Thoracic aorta (tissue), 2 donors: ENCODE measurements at regions not wholly inside any gene's neighbourhood (a gene's known extent, or its start where the extent isn't known, plus 50 kb on each side); places are given as distances from the start of the nearest gene placed in this dataset.
"Not testable (repeated sequence)": the region's sequence is repeated elsewhere in the genome, so short reads cannot be mapped to it uniquely, and the experiment has no call there.

ENCODE experiments used
- ATAC-seq: fragments of 150-250 bp; one replicate; pipeline ENCODE4 v1.8.0; 2017; ENCODE audit warnings: low read depth; ENCODE audit not compliant: insufficient number of reproducible peaks, low FRiP score
- DNase-seq: peaks from one replicate; pipeline ENCODE4 v3.0.0-alpha.2; 2020; ENCODE audit warnings: low spot score
- H3K27ac ChIP-seq, 2 donors: fragments of 200-600 bp; sonication (generic); 1 replicate in 1 of 2; 2 replicates in 1 of 2; pipeline ENCODE4 v1.5.1; 2016; ENCODE audit warnings: mild to moderate bottlenecking in 2 of 2, moderate library complexity in 2 of 2
- H3K27me3 ChIP-seq: fragments of 200-600 bp; sonication (generic); replicated peaks from 2 replicates; pipeline ENCODE4 v1.6.0; 2016; ENCODE audit warnings: mild to moderate bottlenecking; ENCODE audit not compliant: insufficient read depth
- H3K36me3 ChIP-seq: fragments of 200-600 bp; sonication (generic); one replicate; pipeline ENCODE4 v1.5.1; 2016
- H3K4me1 ChIP-seq, 2 donors: fragments of 200-600 bp; sonication (generic); 1 replicate in 1 of 2; 2 replicates in 1 of 2; pipeline versions ENCODE4 v1.5.1 to v1.6.0; 2016; ENCODE audit warnings: low read depth in 2 of 2, mild to moderate bottlenecking in 1 of 2; ENCODE audit not compliant: control insufficient read depth in 1 of 2
- H3K4me3 ChIP-seq: fragments of 200-600 bp; sonication (generic); 2 replicates; pipeline ENCODE4 v1.5.1; 2016; ENCODE audit warnings: mild to moderate bottlenecking
- H3K9me3 ChIP-seq: fragments of 200-600 bp; sonication (generic); 2 replicates; pipeline ENCODE4 v1.5.1; 2016
- CTCF ChIP-seq: fragments of 200-600 bp; sonication (generic); IDR thresholded peaks from one replicate; pipeline ENCODE4 v1.5.1; 2019; ENCODE audit warnings: antibody characterized with exemption

GRCh38 chr20:29876911-29877285, 1380.6 kb upstream of the DEFB115 start:
- TF ChIP-seq CTCF, result no peak
- DNase-seq (no peak), ATAC-seq (no peak)
- H3K27ac ChIP-seq, result no peak overlapping the region
- H3K9me3 ChIP-seq, result peaks cover 12% of the 10 kb centered on the region
- no peaks in the 10 kb centered on the region for H3K27me3 ChIP-seq
- H3K4me3 ChIP-seq, result no peak overlapping the region
- no peaks in the 10 kb centered on the region for H3K4me1 ChIP-seq
- no peaks in the 10 kb centered on the region for H3K36me3 ChIP-seq

DNA sequence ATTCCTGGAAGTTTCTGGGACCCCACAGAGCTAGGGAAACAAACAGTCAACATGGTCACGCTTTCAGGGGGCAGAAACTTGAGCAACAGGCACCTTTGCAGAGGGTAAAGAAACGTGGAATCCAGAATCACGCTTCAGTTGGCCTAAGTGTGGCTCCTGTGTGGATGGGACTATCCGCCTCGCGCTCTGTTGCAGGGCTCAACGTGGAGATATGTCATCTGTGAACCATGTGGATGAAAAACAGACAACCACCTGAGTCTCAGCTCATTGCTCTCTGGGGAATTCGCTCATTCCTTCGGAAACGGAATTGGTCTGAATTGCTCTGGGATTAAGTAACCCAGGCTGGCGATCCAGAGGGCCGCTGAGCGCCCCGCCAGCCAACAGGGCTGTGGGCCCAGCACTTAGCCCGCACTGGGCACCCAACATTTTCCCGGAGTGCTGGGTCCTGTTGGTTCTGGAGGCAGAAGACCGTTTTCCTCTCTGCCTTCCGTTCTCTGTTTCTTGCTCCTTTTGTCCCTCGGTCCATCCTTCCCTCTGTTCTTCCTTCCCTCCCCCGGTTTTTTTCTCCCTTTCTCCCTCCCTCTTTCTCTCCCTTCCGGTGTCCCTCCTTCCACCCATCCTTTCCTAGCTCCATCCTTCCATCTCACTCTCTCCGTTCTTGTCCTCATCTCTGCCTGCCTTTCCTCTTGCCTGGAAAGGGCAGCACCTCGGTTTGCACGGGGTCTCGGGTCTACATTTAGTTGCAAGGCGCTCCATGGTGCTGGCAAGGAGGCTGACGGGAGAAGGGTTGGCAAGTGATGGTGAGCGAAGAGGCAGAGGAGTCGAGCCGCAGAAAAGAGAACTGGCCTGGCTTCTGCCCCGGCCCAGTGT, 1379.8 kb upstream of the DEFB115 start:
- H3K27me3 ChIP-seq, DNase-seq, H3K27ac ChIP-seq, ATAC-seq, H3K4me3 ChIP-seq, H3K36me3 ChIP-seq, H3K4me1 ChIP-seq: not testable (repeated sequence)
- H3K9me3 ChIP-seq, result peaks cover 12% of the 10 kb centered on the region

GRCh38 chr20:29878281-29878741, 1379.2 kb upstream of the DEFB115 start:
- DNase-seq (no peak), ATAC-seq (no peak)
- H3K27ac ChIP-seq, result no peak overlapping the region
- no peaks in the 10 kb centered on the region for H3K4me1 ChIP-seq
- no peaks in the 10 kb centered on the region for H3K36me3 ChIP-seq
- H3K9me3 ChIP-seq, result peaks cover 12% of the 10 kb centered on the region
- no peak overlapping the region for H3K4me3 ChIP-seq
- H3K27me3 ChIP-seq, result no peaks in the 10 kb centered on the region
- no peak for TF ChIP-seq CTCF

DNA sequence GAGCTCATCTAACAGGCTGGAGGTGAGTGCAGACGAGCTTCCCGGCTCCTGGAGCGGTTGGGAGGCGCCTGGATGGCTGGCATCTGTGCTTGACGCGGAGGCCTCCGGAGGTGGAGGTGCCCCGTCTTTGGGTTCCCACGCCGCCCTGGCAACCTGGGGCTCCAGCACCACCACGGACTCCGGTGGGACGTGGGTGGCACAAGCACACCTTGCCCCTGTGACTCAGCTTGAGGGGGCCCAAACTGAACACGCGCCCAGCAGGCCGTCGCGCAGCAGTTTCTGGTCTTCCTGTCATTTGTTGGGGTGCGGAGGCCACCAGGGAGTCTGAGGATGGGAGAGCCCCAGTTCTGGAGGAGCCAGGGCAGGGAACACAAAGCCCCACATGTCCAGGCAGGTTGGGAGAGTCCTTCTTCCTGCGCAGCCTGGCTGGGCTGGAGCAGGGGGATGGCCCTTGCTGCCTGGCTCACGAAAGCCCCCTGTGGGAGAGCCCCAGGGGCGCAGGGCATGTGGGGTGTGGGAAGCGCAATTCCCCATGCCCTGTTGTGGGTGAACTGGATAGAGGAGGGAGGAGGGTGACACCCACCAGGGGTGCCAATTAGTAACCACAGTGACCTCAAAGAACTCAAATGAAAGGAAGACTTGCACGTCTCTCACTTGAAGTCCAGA, 1378.6 kb upstream of the DEFB115 start:
- no peaks in the 10 kb centered on the region for H3K4me1 ChIP-seq
- DNase-seq, result no peak

DNA sequence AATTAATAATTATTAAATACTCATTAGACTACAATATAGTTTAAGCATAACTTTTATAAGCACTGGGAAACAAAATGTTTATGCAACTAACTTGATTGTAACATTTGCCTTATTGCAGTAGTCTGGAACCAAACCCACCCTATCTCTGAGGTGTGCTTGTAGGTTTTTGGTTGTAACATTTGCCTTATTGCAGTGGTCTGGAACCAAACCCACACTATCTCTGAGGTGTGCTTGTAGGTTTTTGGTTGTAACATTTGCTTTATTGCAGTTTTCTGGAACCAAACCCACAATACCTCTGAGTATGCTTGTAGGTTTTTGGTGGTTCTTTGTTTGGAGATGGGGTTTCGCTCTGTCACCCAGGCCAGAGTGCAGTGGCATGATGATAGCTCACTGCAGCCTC, 1376.4 kb upstream of the DEFB115 start:
- not testable (repeated sequence) for H3K27me3 ChIP-seq, H3K27ac ChIP-seq, DNase-seq, H3K36me3 ChIP-seq, ATAC-seq, H3K4me3 ChIP-seq, H3K4me1 ChIP-seq, H3K9me3 ChIP-seq

More for the DNA sequence above, 1378.6 kb upstream of the DEFB115 start:
- no peaks in the 10 kb centered on the region for H3K27me3 ChIP-seq
- H3K27ac ChIP-seq, result no peak overlapping the region
- ATAC-seq, result peak; percentile 27
- H3K36me3 ChIP-seq, result no peaks in the 10 kb centered on the region
- H3K9me3 ChIP-seq, result peaks cover 12% of the 10 kb centered on the region
- TF ChIP-seq CTCF, result no peak
- H3K4me3 ChIP-seq, result no peak overlapping the region

DNA sequence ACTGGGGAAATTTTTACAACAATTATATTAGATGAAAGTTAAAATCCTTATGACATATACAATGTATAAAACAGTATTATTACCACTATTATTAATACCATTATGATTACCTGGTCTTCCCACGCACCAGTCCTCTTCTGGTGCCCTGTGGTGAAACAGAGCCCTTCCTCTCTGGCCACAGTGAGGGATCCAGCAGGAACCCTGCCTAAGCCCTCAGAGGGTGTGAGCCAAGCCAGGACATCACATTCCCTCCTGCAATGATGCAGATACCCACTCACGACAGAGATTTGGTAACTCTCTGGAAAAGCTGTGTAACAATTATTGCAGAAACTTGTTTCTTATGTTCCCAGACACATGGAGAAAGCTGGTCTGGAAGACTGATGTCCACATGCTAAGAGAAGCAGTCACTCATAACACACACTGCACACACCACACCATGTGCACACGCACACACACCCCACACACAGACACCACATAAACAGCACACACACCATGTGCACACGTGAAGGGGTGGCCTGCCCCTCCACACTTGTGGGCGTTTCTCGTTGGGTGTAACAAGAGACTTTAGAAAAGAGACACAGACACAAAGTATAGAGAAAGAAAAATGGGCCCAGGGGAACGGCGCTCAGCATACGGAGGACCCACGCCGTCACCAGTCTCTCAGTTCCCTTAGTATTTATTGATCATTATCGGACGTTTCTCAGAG, 1373.8 kb upstream of the DEFB115 start:
- not testable (repeated sequence) for H3K9me3 ChIP-seq, H3K27me3 ChIP-seq, H3K4me1 ChIP-seq, ATAC-seq, H3K27ac ChIP-seq, H3K36me3 ChIP-seq, DNase-seq, H3K4me3 ChIP-seq

- H3K27ac ChIP-seq, DNase-seq, H3K4me1 ChIP-seq, ATAC-seq, H3K27me3 ChIP-seq, H3K36me3 ChIP-seq, H3K4me3 ChIP-seq, H3K9me3 ChIP-seq: not testable (repeated sequence)
Measured at GRCh38 chr20:29884322-29884721, 1373.1 kb upstream of the DEFB115 start.

DNA sequence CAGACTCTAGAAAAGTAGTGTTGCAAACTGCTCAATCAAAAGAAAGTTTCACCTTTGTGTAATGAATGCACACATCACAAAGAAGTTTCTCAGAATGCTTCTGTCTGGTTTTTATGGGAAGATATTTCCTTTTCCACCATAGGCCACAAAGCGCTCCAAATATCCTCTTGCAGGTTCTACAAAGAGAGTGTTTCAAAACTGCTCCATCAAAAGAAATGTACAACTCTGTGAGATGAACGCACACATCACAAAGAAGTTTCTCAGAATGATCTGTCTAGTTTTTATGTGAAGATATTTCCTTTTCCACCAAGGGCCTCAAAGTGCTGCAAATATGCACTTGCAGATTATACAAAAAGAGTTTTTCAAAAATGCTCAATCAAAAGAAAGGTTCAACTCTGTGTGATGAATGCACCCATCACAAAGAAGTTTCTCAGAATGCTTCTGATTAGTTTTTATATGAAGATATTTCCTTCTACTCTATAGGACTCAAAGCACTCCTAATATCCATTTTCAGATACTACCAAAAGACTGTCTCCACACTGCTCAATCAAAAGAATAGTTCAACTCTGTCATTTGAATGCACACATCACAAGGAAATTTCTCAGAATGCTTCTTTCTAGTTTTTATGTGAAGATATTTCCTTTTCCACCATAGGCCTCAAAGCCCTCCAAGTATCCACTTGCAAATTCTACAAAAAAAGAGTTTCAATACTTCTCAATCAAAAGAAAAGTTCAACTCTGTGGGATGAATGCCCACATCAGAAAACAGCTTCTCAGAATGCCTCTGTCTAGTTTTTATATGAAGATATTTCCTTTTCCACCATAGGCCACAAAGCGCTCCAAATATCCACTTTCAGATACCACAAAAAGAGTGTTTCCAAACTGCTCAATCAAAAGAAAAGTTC, 1371.9 kb upstream of the DEFB115 start:
- not testable (repeated sequence) for H3K27ac ChIP-seq, H3K4me3 ChIP-seq, H3K4me1 ChIP-seq, H3K9me3 ChIP-seq, H3K36me3 ChIP-seq, DNase-seq, H3K27me3 ChIP-seq
- peak; percentile 73 for ATAC-seq
